ENCODE measurements at regions not wholly inside any gene's neighbourhood (a gene's known extent, or its start where the extent isn't known, plus 50 kb on each side); places are given as distances from the start of the nearest gene placed in this dataset.

GRCh38 chr2:104685591-104685990 is 168.3 kb upstream of the POU3F3 start:
- no peak for DNase-seq

GRCh38 chr2:104687147-104687546 is 166.8 kb upstream of the POU3F3 start:
- DNase-seq = no peak

GRCh38 chr2:104690255-104690984 is 163.5 kb upstream of the POU3F3 start:
- DNase-seq = no peak

GRCh38 chr2:104698276-104698675 is 155.6 kb upstream of the POU3F3 start:
- DNase-seq = no peak

GRCh38 chr2:104701411-104701911 is 152.5 kb upstream of the POU3F3 start:
- DNase-seq = peak in 49 of 56 donors; percentile 9 to 78 (median 50)

GRCh38 chr2:104702031-104702850 is 151.7 kb upstream of the POU3F3 start:
- peak in 18 of 56 donors; percentile 2 to 69 (median 22) for DNase-seq

- DNase-seq = peak in 2 of 56 donors; percentile 4 to 10
These were observed 150.2 kb upstream of the POU3F3 start for GRCh38 chr2:104703669-104704068.

GRCh38 chr2:104704496-104705245 is 149.2 kb upstream of the POU3F3 start:
- no peak for DNase-seq

- no peak for DNase-seq
These were observed 146.9 kb upstream of the POU3F3 start for GRCh38 chr2:104707056-104707455.

- no peak for DNase-seq
These were observed 144.9 kb upstream of the POU3F3 start for GRCh38 chr2:104708967-104709366.

GRCh38 chr2:104716061-104716460 is 137.9 kb upstream of the POU3F3 start:
- no peak for DNase-seq

GRCh38 chr2:104733226-104733943 is 120.5 kb upstream of the POU3F3 start:
- peak in 1 of 56 donors; percentile 19 for DNase-seq

GRCh38 chr2:104734937-104735586 is 118.9 kb upstream of the POU3F3 start:
- DNase-seq = no peak

GRCh38 chr2:104736026-104736425 is 117.9 kb upstream of the POU3F3 start:
- DNase-seq = no peak

GRCh38 chr2:104741860-104742259 is 112.1 kb upstream of the POU3F3 start:
- no peak for DNase-seq

GRCh38 chr2:104744537-104744936 is 109.4 kb upstream of the POU3F3 start:
- DNase-seq = no peak

- no peak for DNase-seq
These were observed 108.1 kb upstream of the POU3F3 start for GRCh38 chr2:104745846-104746245.

GRCh38 chr2:104746299-104746698 is 107.6 kb upstream of the POU3F3 start:
- DNase-seq = no peak

GRCh38 chr2:104746858-104747257 is 107.1 kb upstream of the POU3F3 start:
- no peak for DNase-seq

GRCh38 chr2:104749856-104750460 is 104.0 kb upstream of the POU3F3 start:
- DNase-seq = peak in 1 of 56 donors; percentile 8
